ENCODE measurements at regions not wholly inside any gene's neighbourhood (a gene's known extent, or its start where the extent isn't known, plus 50 kb on each side); places are given as distances from the start of the nearest gene placed in this dataset.
A peak's percentile ranks its signal among the peaks of the same experiment; 100 is the strongest.
"Not testable (repeated sequence)": the region's sequence is repeated elsewhere in the genome, so short reads cannot be mapped to it uniquely, and the experiment has no call there.

GRCh38 chr15:100767001-100767825 lies 112.4 kb upstream of the ALDH1A3 start:
- no peak for DNase-seq (ENCODE audit: low read depth)

GRCh38 chr15:100768501-100768931 lies 111.1 kb upstream of the ALDH1A3 start:
- DNase-seq (ENCODE audit: low read depth) = no peak

- DNase-seq (ENCODE audit: low read depth) = no peak
Observed at GRCh38 chr15:100769043-100769974, 110.3 kb upstream of the ALDH1A3 start.

- no peak for DNase-seq (ENCODE audit: low read depth)
Observed at GRCh38 chr15:100769975-100770340, 109.7 kb upstream of the ALDH1A3 start.

GRCh38 chr15:100770661-100771584 lies 108.7 kb upstream of the ALDH1A3 start:
- DNase-seq (ENCODE audit: low read depth) = peak; percentile 58

GRCh38 chr15:100771746-100772145 lies 107.9 kb upstream of the ALDH1A3 start:
- peak; percentile 13 for DNase-seq (ENCODE audit: low read depth)

GRCh38 chr15:100772478-100772877 lies 107.2 kb upstream of the ALDH1A3 start:
- no peak for DNase-seq (ENCODE audit: low read depth)

- peak; percentile 10 for DNase-seq (ENCODE audit: low read depth)
Observed at GRCh38 chr15:100772892-100773520, 106.6 kb upstream of the ALDH1A3 start.

- not testable (repeated sequence) for DNase-seq (ENCODE audit: low read depth)
Observed at GRCh38 chr15:100774044-100774443, 105.6 kb upstream of the ALDH1A3 start.

- DNase-seq (ENCODE audit: low read depth) = no peak
Observed at GRCh38 chr15:100775581-100776185, 103.9 kb upstream of the ALDH1A3 start.

GRCh38 chr15:100777821-100778220 lies 101.8 kb upstream of the ALDH1A3 start:
- DNase-seq (ENCODE audit: low read depth) = peak; percentile 66

GRCh38 chr15:100778831-100779288 lies 100.8 kb upstream of the ALDH1A3 start:
- no peak for DNase-seq (ENCODE audit: low read depth)

GRCh38 chr15:100779331-100780207 lies 100.1 kb upstream of the ALDH1A3 start:
- DNase-seq (ENCODE audit: low read depth) = no peak

- no peak for DNase-seq (ENCODE audit: low read depth)
Observed at GRCh38 chr15:100780208-100780800, 99.3 kb upstream of the ALDH1A3 start.

- peak; percentile 17 for DNase-seq (ENCODE audit: low read depth)
Observed at GRCh38 chr15:100781061-100781960, 98.3 kb upstream of the ALDH1A3 start.

- DNase-seq (ENCODE audit: low read depth) = no peak
Observed at GRCh38 chr15:100781961-100782530, 97.6 kb upstream of the ALDH1A3 start.

- no peak for DNase-seq (ENCODE audit: low read depth)
Observed at GRCh38 chr15:100783291-100783690, 96.3 kb upstream of the ALDH1A3 start.
